ENCODE measurements at regions not wholly inside any gene's neighbourhood (a gene's known extent, or its start where the extent isn't known, plus 50 kb on each side); places are given as distances from the start of the nearest gene placed in this dataset.

DNA sequence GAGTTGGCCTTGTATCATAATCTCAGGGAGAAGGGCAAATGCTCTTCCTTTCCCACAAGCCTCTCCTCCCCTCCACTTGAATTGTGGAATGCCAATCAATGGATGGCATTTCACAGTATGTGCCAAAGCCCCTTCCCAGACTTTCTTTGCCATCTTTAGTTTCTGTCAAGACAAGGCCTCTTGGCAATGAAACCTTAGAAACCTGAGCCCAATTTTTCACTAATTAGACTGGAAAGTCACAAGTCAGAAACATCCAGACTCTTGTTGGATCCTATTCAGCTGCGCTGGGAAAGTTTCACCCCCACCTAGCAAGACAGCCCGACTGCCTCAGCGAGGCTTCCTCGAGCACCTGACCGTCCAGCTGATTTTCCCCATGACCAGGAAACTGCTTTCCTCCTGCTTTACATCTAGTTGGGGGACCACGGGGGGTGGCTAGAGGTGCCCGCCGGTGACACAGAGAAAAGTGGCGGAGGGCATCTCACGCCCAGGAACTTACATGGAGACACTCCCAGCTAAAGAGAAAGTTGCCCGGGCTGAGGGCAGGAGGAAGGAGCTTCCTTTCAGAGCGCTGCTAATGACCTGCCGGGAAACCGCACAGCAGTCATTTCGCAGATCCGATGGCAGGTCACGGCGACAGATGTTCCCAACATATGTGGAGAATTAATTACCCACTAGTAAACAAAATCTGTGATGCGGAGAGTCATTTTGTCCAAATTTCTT, 302.6 kb upstream of the RRP15 start:
- H3F3A ChIP-seq (ENCODE audit: insufficient read depth) = no peaks in the 10 kb centered on the region
- H3K79me2 ChIP-seq (ENCODE audit: insufficient read depth, low read length) = no peaks in the 10 kb centered on the region
- no peak for TF ChIP-seq EZH2phosphoT487 (conservative IDR thresholded peaks at IDR 0.05; ENCODE audit: low read length)
- no peak for TF ChIP-seq CTCF (IDR thresholded peaks at IDR 0.05; ENCODE audit: insufficient read depth, low read length, poor library complexity, severe bottlenecking)
- no peak overlapping the region for H3K9ac ChIP-seq (ENCODE audit: low read length)
- H3K9me2 ChIP-seq (replicated peaks; ENCODE audit: insufficient read depth, low read length) = no peaks in the 10 kb centered on the region
- H3K4me3 ChIP-seq (ENCODE audit: insufficient read depth, low read length, poor library complexity, severe bottlenecking) = no peak overlapping the region
- H3K27me3 ChIP-seq (ENCODE audit: low read length) = no peaks in the 10 kb centered on the region
- no peaks in the 10 kb centered on the region for H4K20me1 ChIP-seq (ENCODE audit: low read depth, low read length)
- no peaks in the 10 kb centered on the region for H3K36me3 ChIP-seq (ENCODE audit: low read length)
- no peak overlapping the region for H3K27ac ChIP-seq (ENCODE audit: low read depth, low read length)
- H2AFZ ChIP-seq (ENCODE audit: low read depth, low read length, severe bottlenecking) = no peak overlapping the region
- no peak overlapping the region for H3K4me2 ChIP-seq (ENCODE audit: low read depth, low read length, poor library complexity, severe bottlenecking)
- no peaks in the 10 kb centered on the region for H3K9me3 ChIP-seq (ENCODE audit: insufficient read depth, low read length)

GRCh38 chr1:217983051-217983375, 302.1 kb upstream of the RRP15 start:
- Histone ChIP-seq H3K79me2 (ENCODE audit: insufficient read depth, low read length) (no peaks in the 10 kb centered on the region), H4K20me1 (ENCODE audit: low read depth, low read length) (no peaks in the 10 kb centered on the region), H3K27me3 (ENCODE audit: low read length) (no peaks in the 10 kb centered on the region), H3K36me3 (ENCODE audit: low read length) (no peaks in the 10 kb centered on the region), H3K27ac (ENCODE audit: low read depth, low read length) (no peak overlapping the region), H3F3A (ENCODE audit: insufficient read depth) (no peaks in the 10 kb centered on the region), H2AFZ (ENCODE audit: low read depth, low read length, severe bottlenecking) (no peak overlapping the region), H3K9me2 (replicated peaks; ENCODE audit: insufficient read depth, low read length) (no peaks in the 10 kb centered on the region), H3K4me2 (ENCODE audit: low read depth, low read length, poor library complexity, severe bottlenecking) (no peak overlapping the region), H3K9ac (ENCODE audit: low read length) (no peak overlapping the region), H3K4me3 (ENCODE audit: insufficient read depth, low read length, poor library complexity, severe bottlenecking) (no peak overlapping the region), H3K9me3 (ENCODE audit: insufficient read depth, low read length) (no peaks in the 10 kb centered on the region)
- TF ChIP-seq EZH2phosphoT487 (conservative IDR thresholded peaks at IDR 0.05; ENCODE audit: low read length) = no peak
- TF ChIP-seq CTCF (IDR thresholded peaks at IDR 0.05; ENCODE audit: insufficient read depth, low read length, poor library complexity, severe bottlenecking) = no peak

GRCh38 chr1:217985641-217986040, 299.5 kb upstream of the RRP15 start:
- H3K27me3 ChIP-seq (ENCODE audit: low read length) = no peaks in the 10 kb centered on the region
- no peaks in the 10 kb centered on the region for H3K36me3 ChIP-seq (ENCODE audit: low read length)
- H3K4me3 ChIP-seq (ENCODE audit: insufficient read depth, low read length, poor library complexity, severe bottlenecking) = no peak overlapping the region
- no peaks in the 10 kb centered on the region for H3K9me3 ChIP-seq (ENCODE audit: insufficient read depth, low read length)
- no peak overlapping the region for H3K27ac ChIP-seq (ENCODE audit: low read depth, low read length)
- no peak overlapping the region for H3K9ac ChIP-seq (ENCODE audit: low read length)
- no peak for TF ChIP-seq EZH2phosphoT487 (conservative IDR thresholded peaks at IDR 0.05; ENCODE audit: low read length)
- TF ChIP-seq CTCF (IDR thresholded peaks at IDR 0.05; ENCODE audit: insufficient read depth, low read length, poor library complexity, severe bottlenecking) = no peak
- H2AFZ ChIP-seq (ENCODE audit: low read depth, low read length, severe bottlenecking) = no peak overlapping the region
- H3K79me2 ChIP-seq (ENCODE audit: insufficient read depth, low read length) = no peaks in the 10 kb centered on the region
- no peak overlapping the region for H3K4me2 ChIP-seq (ENCODE audit: low read depth, low read length, poor library complexity, severe bottlenecking)
- no peaks in the 10 kb centered on the region for H4K20me1 ChIP-seq (ENCODE audit: low read depth, low read length)
- H3F3A ChIP-seq (ENCODE audit: insufficient read depth) = no peaks in the 10 kb centered on the region
- H3K9me2 ChIP-seq (replicated peaks; ENCODE audit: insufficient read depth, low read length) = no peaks in the 10 kb centered on the region
